Activated CD4-positive, CD25-positive, alpha-beta regulatory T cell treated with anti-CD3 and anti-CD28 coated beads, Interleukin-2, amount 50 U/mL, for 24 hours (primary cell): ENCODE measurements at regions not wholly inside any gene's neighbourhood (a gene's known extent, or its start where the extent isn't known, plus 50 kb on each side); places are given as distances from the start of the nearest gene placed in this dataset.
"Not testable (repeated sequence)": the region's sequence is repeated elsewhere in the genome, so short reads cannot be mapped to it uniquely, and the experiment has no call there.

Experiments
- ATAC-seq, 2 donors: fragments of 150-1000 bp; cut with Tn5 transposase; one replicate each; pipeline ENCODE4 v1.10.0; 2021; ENCODE audit warnings: mild to moderate bottlenecking in 1 of 2, moderate library complexity in 1 of 2

DNA sequence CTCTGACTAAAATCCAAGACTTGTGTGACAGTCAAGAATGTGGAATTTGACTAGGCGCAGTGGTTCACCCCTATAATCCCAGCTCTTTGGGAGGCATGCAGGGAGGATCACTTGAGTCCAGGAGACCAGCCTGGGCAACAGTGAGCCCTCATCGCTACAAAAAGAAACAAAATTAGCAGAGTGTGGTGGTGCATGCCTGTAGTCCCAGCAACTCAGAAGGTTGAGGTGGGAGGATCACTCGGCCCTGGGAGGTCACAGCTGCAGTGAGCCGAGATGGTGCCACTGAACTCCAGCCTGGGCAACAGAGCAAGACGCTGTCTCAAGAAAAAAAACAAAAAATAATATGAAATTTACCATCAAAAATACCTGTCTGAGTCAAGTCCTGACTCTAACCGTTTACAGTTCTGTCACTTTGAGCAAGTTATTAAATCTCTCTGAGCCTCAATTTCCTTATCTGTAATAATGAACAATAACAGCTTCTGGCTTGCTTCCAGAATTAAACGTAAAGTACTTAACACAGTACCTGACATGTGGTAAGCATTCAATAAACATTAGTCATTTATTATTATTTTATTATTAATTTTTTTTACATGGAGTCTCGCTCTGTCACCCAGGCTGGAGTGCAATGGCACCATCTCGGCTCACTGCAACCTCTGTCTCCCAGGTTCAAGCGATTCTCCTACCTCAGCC, 204.6 kb upstream of the TSC22D1 start:
- no peak for ATAC-seq

GRCh38 chr13:44778761-44779484, 202.8 kb upstream of the TSC22D1 start:
- ATAC-seq, result no peak

DNA sequence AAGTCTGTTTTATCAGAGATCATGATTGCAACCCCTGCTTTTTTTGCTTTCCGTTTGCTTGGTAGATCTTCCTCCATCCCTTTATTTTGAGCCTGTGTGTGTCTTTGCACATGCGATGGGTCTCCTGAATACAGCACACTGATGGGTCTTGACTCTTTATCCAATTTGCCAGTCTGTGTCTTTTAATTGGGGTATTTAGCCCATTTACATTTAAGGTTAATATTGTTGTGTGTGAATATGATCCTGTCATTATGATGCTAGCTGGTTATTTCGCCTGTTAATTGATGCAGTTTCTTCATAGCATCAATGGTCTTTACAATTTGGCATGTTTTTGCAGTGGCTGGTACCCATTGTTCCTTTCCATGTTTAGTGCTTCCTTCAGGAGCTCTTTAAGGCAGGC, 199.2 kb upstream of the TSC22D1 start:
- ATAC-seq, result not testable (repeated sequence)

- no peak for ATAC-seq
These were observed 194.8 kb upstream of the TSC22D1 start for GRCh38 chr13:44770951-44771350.

DNA sequence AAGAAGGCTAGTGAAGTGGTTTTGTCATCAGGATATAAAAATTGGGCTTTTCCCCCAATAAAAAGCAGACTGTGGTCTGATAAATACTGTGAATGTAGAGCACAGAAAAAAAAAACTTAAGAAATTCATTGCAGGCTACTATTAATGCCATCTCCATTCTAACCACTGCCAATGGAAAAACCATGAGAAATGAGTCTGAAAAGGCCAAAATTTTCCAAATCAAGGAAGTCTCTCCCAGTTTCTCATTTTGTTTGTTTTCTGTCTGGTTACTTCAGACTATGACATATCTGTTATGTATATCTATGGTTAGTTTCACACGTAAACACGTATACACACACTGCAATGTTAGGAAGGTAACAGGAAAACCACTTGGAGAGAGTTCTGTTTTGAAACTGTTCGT, 193.6 kb upstream of the TSC22D1 start:
- no peak for ATAC-seq

DNA sequence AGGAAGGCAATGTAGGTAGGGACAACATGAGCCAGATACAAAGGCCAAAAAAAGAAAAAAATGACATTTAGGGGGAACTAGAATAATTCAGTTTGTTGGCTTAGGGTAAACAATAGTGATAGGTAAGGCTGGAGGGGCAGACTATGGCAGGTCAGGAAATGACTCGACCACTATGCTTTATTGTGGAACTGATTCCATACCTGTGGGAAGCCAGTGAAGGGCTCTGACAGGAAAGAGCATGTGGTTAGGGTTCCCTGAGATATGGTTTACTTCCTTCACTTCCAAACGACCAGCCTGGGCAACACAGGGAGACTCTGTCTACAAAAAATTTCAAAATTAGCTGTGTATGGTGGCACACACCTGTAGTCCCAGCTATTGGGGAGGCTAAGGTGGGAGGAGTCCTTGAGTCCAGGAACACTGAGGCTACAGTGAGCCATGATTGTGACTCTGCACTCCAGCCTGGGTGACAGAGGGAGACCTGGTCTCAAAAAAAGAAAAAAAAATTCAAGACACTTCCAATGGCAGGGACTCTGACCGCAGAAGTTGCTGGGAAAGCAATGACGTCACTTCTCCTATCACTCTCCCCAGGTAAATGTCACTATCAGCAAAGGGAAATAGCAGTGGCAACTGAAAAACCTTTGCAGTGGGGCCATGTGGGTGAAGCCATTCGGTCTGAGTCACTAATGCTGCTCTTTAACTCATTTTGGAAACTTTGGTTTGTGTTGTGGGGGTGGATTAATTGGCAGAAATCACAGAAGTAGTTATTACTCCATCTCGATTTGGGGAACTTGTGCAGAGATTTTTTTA, 192.8 kb upstream of the TSC22D1 start:
- peak; percentile 77 to 79 for ATAC-seq

GRCh38 chr13:44768239-44768638, 192.1 kb upstream of the TSC22D1 start:
- peak; percentile 45 to 52 for ATAC-seq

- ATAC-seq, result no peak
These were observed 188.9 kb upstream of the TSC22D1 start for GRCh38 chr13:44765001-44765471.

DNA sequence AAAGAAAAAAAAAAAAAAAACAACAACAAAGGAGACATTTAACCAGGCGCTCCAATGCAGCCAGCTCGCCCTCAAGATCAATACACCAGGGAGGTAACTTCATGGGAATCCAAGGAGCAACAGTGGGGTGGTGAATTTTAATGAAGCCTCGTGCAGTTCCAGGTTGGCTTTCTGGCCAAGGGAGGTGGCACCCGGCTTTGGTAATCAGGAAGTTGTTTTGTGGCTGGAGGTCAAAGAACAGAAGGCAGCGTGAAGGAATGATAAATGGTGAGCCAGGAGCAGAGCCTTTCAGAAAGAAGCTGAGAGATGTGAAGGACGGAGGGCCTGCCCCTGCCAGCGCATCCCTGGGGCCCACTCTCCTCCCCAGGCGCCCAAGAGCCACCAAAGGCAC, 188.2 kb upstream of the TSC22D1 start:
- ATAC-seq, result no peak

DNA sequence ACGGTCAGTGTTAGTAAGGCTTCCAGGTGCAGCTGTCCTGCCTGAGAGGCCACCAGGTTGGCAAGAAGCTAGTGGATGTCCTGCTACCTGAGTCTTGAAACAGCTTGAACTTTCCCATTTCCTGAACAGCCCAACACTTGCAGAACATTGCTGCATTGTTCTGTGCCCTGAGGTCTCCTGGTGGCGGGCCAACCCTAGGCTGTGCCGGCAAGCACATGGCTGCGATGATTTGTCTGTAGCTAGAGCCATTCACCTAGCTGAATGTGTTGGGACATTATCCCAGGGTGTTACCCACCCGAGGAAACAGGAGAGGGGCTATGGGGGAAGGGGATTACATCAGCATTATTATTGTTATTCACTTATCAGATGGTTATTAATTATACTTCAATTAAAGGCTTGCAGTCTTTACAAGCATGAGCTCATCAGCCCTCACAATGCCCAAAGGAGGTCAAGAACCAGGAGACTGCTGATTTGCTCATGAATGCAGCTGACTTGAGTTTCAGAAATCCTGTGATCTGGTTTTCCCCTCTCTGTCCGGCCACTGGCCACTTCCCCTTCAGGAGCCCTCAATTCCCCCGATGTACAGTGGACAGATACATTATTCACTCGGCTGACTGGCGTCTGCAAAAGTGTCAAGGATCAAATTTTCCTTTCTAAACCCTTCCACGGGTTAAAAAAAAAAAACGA, 187.6 kb upstream of the TSC22D1 start:
- ATAC-seq, result no peak

- ATAC-seq, result no peak
These were observed 186.8 kb upstream of the TSC22D1 start for GRCh38 chr13:44762911-44763310.

DNA sequence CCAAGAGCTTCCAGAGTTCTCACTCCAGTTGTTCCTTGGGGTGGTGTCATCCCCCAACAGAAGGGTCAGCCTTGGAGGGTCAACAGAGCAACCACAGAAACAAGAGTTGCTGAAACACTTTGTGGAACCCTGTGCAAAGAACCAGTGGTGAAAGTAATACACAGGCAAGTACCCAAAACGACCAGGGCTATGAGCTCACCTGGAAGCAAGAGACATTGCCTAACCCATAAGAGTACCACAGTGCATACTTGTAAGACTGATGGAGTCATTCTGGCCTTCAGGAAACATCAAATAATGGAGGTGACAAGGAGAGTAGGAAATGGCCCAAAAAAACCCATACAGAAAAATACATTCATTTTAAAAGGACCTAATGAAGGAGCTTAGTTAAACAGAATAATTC, 184.3 kb upstream of the TSC22D1 start:
- ATAC-seq, result no peak

DNA sequence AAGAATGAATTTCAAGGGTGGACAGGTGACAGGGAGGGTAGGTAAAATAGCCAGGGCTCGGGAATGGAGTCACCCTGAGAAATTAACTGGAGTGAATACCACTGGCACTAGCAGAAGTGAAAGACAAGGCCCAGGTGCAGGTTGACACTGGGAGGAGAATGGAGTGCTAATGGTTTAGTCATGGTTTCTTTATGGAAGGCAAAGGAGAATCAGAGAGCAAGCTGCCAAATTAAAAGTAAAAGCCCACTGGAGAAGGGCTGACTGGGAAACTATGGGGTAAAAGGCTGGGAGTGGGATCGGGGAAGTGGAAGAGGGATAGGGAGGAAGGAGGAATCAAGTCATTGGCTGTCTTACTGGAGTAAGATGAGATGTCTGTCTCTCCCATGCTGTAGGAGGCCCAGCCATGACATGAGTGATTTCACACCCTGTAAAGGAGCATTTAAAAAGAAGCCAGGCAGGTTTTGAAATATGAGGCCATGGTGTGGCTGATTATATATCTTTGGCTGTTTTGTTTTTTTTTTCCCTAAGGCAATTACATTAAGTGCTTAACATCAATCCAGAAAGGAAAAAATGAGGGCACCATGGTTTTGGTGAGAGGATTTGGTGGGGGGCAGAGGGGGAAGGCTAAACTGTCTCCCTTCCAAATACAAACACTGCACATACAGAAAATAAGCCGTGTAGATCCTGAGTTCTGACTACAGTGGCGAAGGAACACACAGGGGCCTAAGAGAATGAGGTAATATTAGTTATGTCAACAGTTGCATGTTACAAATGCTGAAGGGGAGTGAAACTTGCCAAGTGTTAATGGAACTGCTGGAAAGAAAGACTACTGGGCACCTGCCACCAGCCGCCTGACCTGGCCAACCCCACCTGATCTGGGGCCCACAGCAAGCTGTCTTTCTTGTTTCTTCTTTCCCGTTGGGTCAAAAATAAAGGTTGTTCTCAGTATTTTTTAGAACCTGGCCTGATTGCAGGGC, 183.5 kb upstream of the TSC22D1 start:
- ATAC-seq, result no peak

GRCh38 chr13:44758630-44759383, 182.7 kb upstream of the TSC22D1 start:
- ATAC-seq, result peak; percentile 61 to 77

GRCh38 chr13:44757671-44758070, 181.5 kb upstream of the TSC22D1 start:
- ATAC-seq, result no peak

DNA sequence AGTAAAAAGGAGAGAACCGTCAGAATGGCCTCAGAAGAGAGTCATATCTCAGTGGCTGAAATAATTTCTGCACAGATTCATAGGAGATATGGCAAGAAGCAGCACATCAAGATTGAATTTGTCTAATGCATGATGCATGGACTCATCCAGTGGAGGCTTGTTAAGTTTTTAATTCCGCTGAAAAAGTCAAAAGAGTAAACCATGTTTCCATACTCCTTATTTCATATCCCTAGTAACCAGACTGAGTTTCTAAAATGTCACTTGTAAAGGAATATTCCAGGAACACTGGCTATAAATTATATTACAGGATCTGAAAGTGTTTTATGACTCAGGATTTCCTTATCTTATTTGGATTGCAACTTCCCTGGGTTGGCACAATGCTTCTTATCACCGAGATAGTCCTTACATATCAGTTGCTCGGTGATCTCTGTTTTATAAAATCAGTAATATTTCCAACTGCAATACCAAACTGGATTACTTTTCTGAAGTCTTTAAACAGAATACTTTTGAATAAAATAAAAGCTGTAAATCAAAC, 180.2 kb upstream of the TSC22D1 start:
- ATAC-seq, result no peak

DNA sequence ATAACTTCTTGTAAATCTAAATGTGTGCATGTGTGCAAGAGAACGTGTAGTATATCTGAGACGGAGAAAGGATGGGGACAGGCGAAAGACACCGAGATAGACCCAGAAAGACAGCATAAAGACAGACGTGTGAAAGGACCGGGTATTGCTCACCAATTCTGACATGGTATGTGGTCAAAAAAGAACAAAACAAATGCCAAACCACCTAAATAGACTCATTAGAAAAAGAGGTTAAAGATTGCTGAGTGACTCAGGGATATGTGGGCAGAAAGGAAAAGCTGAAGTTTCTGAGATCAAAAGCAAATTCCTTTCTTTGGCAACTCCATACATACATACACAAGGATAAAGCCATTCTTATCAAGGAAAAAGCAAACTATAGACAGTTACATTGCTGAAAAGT, 179.7 kb upstream of the TSC22D1 start:
- ATAC-seq, result no peak

DNA sequence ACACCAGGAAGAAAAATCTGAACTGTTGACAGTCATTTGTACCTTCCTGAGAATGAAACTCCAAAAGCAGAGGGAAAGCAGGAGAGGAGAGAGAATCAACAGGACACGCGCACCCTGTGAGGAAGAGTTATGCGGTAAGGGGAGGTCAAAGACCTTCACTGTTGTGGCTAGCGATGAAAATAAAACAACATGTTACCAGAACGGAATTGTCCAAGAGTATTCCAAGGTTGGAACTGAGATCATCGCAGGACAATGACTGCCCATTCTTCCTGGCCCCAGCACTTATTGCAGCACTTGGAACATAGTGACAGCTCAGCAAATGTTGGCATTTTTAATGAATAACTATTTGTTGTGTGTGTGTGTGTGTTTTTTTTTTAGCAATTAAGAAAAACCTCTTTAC, 176.0 kb upstream of the TSC22D1 start:
- no peak for ATAC-seq

DNA sequence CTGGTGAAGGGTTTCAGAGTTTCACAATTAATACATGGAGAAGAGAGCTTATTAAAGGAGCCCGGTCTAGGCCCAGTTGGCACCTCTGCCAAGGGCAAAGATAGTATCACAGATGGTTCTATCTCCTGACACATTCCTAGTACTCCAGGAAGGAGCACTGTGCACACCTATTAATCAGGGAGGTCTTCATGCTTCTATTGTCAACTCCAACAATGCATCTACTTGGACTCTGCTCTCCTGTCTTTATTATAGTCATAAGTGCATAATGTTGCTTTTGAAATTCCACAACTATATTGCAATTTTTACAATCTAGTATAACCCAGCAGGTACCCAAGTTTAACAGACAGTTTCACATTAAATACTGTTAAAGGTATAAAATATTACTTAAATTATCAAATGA, 174.5 kb upstream of the TSC22D1 start:
- no peak for ATAC-seq

GRCh38 chr13:44749906-44750305, 173.8 kb upstream of the TSC22D1 start:
- no peak for ATAC-seq

DNA sequence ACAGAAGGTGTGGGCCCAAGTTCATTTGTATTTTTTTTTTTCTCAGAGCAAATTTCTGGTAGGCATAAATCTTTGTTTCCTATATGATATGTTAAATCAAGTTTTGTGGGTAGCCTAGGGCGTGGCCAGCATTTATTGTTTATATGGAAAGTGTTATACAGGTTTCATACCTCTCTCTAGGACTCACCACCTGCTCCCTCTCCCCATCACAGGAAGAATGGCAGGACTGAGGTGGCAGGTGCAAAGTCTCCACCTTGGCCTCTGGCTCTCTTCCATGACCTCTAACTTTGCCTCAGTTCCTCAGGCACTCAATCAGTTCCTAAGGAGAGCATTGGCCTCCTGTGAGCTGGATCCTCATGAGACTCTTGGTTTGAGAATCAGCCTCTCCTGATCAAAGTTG, 172.3 kb upstream of the TSC22D1 start:
- no peak for ATAC-seq
